ENCODE measurements at regions not wholly inside any gene's neighbourhood (a gene's known extent, or its start where the extent isn't known, plus 50 kb on each side); places are given as distances from the start of the nearest gene placed in this dataset.
"Not testable (repeated sequence)": the region's sequence is repeated elsewhere in the genome, so short reads cannot be mapped to it uniquely, and the experiment has no call there.

- DNase-seq: no peak
These were observed 590.6 kb downstream of the NUF2 start for GRCh38 chr1:163912170-163912884.

- DNase-seq: no peak
These were observed 593.1 kb downstream of the NUF2 start for GRCh38 chr1:163914785-163915413.

GRCh38 chr1:163922743-163923201 lies 601.0 kb downstream of the NUF2 start:
- no peak for DNase-seq

DNA sequence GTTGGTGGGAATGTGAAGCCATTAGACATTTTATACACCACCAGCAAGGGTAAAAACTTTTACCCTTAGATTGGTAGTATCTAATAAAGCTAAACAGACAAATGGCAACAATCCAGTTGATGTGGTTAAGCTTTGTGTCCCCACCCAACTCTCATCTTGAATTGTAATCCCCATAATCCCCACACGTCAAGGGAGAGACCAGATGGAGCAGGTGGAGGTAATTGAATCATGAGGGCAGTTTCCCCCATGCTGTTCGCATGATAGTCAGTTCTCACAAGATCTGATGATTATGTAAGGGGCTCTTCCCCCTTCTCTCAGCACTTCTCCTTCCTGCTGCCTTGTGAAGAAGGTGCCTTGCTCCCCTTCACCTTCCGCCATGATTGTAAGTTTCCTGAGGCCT lies 602.3 kb downstream of the NUF2 start:
- DNase-seq: no peak

- DNase-seq: no peak
These were observed 605.7 kb downstream of the NUF2 start for GRCh38 chr1:163927493-163927892.

DNA sequence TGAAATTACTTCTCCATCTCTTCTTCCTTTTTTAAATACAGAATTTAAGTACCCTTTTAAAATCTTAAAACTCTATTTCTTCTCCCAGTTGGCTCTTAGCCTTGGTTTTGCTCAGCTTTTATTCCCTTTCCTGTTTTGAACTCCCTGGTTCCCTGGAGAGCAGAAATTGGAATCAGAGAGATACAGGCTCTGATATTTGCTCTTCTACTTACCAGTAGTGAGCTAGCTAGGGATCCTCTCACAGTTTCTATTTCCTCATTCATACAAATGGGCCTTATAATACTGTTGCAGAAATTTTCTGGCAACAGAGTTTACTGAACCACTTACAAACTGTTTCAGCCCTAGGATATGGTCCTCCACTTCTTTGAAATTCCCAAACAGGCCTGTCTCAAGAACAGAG lies 606.3 kb downstream of the NUF2 start:
- DNase-seq: no peak

GRCh38 chr1:163928651-163929050 lies 606.9 kb downstream of the NUF2 start:
- DNase-seq: no peak

GRCh38 chr1:163932901-163933300 lies 611.1 kb downstream of the NUF2 start:
- no peak for DNase-seq

DNA sequence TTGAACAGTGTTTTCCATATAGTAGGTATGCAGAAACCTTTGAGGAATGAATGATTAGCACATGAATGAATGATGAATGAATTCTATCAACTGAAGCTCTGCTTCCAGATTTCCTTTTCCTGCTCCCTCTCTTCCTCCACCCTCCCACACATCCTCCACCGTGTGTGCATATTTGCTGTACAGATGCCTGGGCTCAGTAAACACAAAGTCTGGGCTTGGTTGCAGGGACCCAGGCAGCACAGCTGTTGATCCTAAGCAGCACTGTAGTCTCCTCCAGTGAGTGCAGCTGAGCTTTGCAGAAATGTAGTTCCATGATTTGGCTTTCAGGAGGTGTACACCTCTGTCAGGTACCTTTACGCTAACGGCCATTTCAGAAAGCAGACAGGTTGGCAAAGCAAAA lies 611.7 kb downstream of the NUF2 start:
- DNase-seq: no peak

DNA sequence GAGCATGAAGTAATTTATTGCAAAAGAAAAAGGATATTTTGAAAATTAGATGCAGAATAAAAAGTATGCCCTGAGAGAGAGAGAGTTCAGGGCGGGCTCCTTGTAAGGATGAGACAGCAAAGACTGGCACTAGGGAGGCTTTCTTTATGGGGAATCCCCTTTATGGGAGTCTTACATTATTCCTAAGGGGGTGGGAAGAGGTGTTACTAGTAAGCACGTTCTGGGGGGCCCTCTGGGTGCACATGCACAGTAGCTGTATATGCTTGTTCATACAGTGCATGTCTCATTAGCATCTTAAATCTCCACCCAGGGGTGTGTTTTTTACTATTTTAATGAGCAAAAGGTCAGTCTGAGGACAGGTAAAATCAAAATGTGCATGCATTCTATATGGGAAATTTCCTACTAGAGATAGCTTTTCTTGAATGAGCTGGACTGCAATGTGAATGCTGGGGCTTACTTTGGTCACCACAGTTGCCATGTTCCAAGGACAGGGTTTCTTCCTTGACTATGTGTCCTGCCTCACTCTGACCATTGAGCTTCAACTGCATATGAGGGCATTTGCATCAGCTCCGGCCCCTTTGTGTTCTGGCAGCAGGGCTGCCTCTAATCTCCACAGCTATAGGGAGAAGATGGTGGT lies 614.1 kb downstream of the NUF2 start:
- DNase-seq: no peak

GRCh38 chr1:163959622-163960021 lies 599.4 kb upstream of the PBX1 start:
- no peak for DNase-seq

GRCh38 chr1:163970151-163970550 lies 588.8 kb upstream of the PBX1 start:
- no peak for DNase-seq

DNA sequence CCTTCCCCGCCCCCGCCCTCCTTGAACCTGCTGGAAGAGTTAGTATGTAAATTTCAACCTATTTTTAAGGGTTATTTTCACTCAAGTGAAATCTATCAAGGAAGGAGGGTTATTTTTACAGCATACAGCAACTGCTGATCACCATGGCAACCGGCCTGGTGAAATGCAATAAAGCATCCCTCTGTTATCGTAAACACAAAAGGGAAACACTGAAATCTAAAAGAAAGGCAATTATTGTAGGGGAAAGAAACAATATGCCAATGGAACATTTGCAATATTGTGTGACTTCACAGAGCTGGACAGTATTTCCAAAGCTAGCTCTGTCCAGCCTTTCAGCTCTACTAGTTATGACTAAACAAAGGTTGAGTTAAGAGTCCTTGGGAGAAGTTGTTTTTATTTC lies 588.3 kb upstream of the PBX1 start:
- no peak for DNase-seq

DNA sequence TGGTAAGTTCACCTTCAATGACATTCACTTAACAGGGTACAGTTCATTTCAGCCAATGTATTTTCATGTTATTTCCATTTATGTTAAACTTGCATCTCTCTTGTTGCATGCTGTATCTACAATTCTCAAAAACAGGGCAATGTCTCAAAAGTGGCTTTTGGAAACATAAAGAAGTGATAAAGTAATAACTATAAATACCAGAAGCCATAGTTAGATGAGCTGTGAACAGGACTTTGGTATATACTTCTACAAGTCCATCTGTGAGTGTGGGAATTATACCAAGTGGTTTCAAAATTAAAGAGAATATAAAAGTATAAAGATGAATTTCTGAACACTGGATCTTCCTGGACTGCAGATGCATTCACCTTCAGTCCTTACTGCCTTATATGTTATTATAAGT lies 585.4 kb upstream of the PBX1 start:
- DNase-seq: no peak

DNA sequence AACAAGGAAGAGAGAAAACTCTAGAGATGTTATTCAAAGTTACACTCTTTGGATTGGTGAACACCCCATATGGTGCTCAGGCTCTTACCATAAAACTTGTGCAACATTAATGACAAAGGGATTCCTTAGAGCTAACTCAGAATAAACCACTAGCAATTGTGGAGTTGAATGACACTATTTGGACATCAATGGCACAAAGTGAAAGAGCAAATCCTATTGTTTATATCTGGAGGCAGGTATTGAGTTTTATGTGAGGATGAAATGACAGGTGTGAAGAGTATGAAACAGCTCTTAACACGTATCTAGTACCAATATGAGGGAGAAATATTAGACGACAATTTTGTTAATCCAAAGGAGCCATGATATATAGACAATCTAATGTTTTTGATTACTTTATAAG lies 584.9 kb upstream of the PBX1 start:
- no peak for DNase-seq

- no peak for DNase-seq
These were observed 578.6 kb upstream of the PBX1 start for GRCh38 chr1:163980394-163980793.

DNA sequence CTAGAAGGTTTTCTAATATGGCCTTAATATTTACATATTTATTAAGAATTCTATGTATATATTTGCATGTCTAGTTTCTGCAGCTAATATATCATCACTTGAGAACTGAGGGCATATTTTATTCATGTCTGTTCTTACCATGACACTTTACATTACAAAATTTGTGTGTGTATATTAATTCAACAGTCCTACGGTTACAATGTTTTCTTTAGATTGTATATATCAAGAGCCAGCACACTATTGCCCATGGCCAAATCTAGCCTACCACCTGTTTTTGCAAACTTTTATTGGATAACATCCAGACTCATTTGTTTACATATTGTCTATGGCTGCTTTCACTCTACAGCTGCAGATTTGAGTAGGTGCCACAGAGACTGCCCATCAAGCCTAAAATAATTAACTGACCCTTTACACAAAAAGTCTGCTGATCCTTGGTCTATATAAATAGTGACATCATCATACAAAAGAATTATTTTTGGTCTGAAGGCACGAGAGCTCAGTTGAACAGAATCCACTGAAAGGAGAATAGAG lies 577.4 kb upstream of the PBX1 start:
- no peak for DNase-seq

DNA sequence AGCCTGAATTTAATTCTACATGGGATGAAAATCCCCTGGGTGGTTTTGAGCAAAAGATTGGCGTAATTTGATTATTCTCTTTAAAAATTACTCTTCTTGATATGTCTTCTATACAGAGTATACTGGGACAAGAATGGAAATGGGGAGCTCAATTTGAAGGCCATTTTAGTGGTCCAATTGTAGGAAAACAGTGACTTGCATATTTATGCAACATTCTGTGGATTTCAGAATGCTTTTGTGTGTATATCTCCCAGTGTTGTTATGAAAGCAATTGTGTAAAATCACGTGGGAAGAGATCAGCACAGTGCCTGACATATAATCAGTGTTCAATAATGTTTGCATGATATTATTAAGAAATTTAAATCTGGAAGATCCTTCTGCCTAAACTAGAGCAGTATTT lies 575.9 kb upstream of the PBX1 start:
- no peak for DNase-seq

DNA sequence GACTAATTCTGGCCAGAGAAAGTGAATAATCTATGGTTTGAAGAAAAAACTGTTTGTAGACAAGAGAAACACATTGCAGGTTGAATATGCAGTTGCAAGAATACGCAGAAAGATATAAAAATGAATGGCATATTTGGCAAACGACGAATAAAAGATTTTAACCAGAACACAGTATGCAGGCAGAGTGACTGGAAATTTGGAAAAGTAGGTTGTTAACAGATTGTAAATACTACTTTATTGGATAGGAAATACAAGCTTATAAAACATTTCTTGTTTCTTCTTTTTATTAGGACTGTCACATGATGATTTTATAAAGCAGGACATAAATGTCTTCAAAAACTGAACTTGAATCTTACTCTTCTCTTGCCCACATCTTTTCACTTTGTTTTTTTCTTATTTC lies 573.3 kb upstream of the PBX1 start:
- DNase-seq: no peak

DNA sequence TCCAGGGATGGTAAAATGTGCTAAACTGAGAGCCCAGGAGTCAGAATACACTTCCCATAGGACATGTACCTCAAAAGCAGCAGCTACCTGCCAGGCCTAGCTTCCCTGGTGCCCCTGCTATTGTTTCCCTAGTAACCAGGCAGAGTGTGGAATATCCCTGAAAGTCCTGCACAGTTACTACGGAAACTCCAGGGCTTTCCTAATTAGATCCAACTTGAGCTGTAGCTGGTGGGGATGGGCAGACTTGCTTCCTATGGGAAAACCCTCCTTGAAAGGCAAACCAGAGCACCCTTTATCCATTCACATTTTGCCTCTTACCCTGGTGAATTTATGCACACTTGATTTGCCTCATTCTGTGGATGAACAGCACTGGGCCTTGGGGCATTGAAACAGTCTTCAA lies 559.9 kb upstream of the PBX1 start:
- no peak for DNase-seq

- DNase-seq: not testable (repeated sequence)
These were observed 552.8 kb upstream of the PBX1 start for GRCh38 chr1:164006186-164006585.

DNA sequence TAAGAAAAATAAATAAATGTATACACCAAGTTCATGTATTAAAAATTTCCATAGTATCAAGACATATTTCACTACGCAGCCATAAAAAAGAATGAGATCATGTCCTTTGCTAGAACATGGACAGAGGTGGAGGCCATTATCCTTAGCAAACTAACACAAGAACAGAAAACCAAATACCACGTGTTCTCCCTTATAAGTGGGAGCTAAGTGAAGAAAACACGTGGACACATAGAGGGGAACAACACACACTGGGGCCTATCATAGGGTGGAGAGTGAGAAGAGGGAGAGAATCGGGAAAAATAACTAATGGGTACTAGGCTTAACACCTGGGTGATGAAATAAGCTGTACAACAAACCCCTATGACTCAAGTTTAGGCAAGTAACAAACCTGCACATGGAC lies 552.4 kb upstream of the PBX1 start:
- DNase-seq: no peak

DNA sequence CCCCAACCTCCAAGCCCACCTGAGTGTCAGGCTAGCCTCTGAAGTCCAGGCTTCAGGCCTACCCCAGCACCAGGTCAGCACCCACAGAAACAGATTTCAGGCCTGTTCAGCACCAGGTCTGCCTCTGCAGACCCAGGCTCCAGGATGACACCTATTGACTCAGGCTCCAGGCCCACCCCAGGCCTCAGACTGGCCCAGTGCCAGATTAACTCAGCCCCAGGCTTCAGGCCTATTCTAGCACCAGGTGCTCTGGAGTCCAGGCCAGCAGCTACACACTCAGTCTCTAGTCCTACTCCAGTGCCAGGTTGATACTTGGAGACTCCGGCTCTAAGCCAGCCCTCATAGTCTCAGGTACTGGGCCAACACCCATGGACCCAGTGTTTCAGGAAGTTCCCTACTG lies 541.7 kb upstream of the PBX1 start:
- DNase-seq: no peak

- DNase-seq: no peak
These were observed 538.6 kb upstream of the PBX1 start for GRCh38 chr1:164020391-164020790.

Measured in CD4-positive, alpha-beta T cell treated with Interleukin-17A for 4 hours (primary cell).